ENCODE measurements at regions not wholly inside any gene's neighbourhood (a gene's known extent, or its start where the extent isn't known, plus 50 kb on each side); places are given as distances from the start of the nearest gene placed in this dataset.

GRCh38 chr3:34724916-34725499 is 914.3 kb upstream of the ARPP21 start:
- Mint-ChIP-seq H3K4me1 (ENCODE audit: low read depth) (no peaks in the 10 kb centered on the region), H3K27me3 (ENCODE audit: low read depth) (no peaks in the 10 kb centered on the region), H3K4me3 (no peak overlapping the region), H3K36me3 (ENCODE audit: insufficient read depth) (no peaks in the 10 kb centered on the region), H3K9me3 (peaks cover 15% of the 10 kb centered on the region)
- DNase-seq (no peak), ATAC-seq (no peak)

- no peaks in the 10 kb centered on the region for H3K4me1 Mint-ChIP-seq (ENCODE audit: low read depth)
- no peaks in the 10 kb centered on the region for H3K27me3 Mint-ChIP-seq (ENCODE audit: low read depth)
- no peak for DNase-seq
- no peak for ATAC-seq
- no peak overlapping the region for H3K4me3 Mint-ChIP-seq
- peaks cover 20% of the 10 kb centered on the region for H3K9me3 Mint-ChIP-seq
- H3K36me3 Mint-ChIP-seq (ENCODE audit: insufficient read depth), result no peaks in the 10 kb centered on the region
These were observed 913.6 kb upstream of the ARPP21 start for GRCh38 chr3:34725774-34726173.

- Mint-ChIP-seq H3K9me3 (peaks cover 20% of the 10 kb centered on the region), H3K36me3 (ENCODE audit: insufficient read depth) (no peaks in the 10 kb centered on the region)
- DNase-seq, result no peak
These were observed 911.6 kb upstream of the ARPP21 start for GRCh38 chr3:34727700-34728099.

GRCh38 chr3:34742151-34742550 is 897.2 kb upstream of the ARPP21 start:
- Mint-ChIP-seq H3K4me3 (no peak overlapping the region), H3K27me3 (ENCODE audit: low read depth) (no peaks in the 10 kb centered on the region), H3K4me1 (ENCODE audit: low read depth) (no peaks in the 10 kb centered on the region), H3K36me3 (ENCODE audit: insufficient read depth) (no peaks in the 10 kb centered on the region), H3K9me3 (peaks cover 10% of the 10 kb centered on the region)
- ATAC-seq, result no peak
- no peak for DNase-seq

More at GRCh38 chr3:34727700-34728099, 911.6 kb upstream of the ARPP21 start:
- H3K4me1 Mint-ChIP-seq (ENCODE audit: low read depth), result no peaks in the 10 kb centered on the region
- no peak for ATAC-seq
- H3K27me3 Mint-ChIP-seq (ENCODE audit: low read depth), result no peaks in the 10 kb centered on the region
- no peak overlapping the region for H3K4me3 Mint-ChIP-seq

- H3K36me3 Mint-ChIP-seq (ENCODE audit: insufficient read depth), result no peaks in the 10 kb centered on the region
- H3K27me3 Mint-ChIP-seq (ENCODE audit: low read depth), result no peaks in the 10 kb centered on the region
- H3K4me3 Mint-ChIP-seq, result no peak overlapping the region
- no peaks in the 10 kb centered on the region for H3K4me1 Mint-ChIP-seq (ENCODE audit: low read depth)
- H3K9me3 Mint-ChIP-seq, result peaks cover 10% of the 10 kb centered on the region
- ATAC-seq, result no peak
- no peak for DNase-seq
These were observed 880.6 kb upstream of the ARPP21 start for GRCh38 chr3:34758630-34759261.

GRCh38 chr3:34777386-34777785 is 861.9 kb upstream of the ARPP21 start:
- DNase-seq (no peak), ATAC-seq (no peak)
- Mint-ChIP-seq H3K36me3 (ENCODE audit: insufficient read depth) (no peaks in the 10 kb centered on the region), H3K9me3 (peaks cover 17% of the 10 kb centered on the region), H3K4me1 (ENCODE audit: low read depth) (no peaks in the 10 kb centered on the region), H3K27me3 (ENCODE audit: low read depth) (no peaks in the 10 kb centered on the region), H3K4me3 (no peak overlapping the region)

- no peak for DNase-seq
- H3K4me1 Mint-ChIP-seq (ENCODE audit: low read depth), result no peaks in the 10 kb centered on the region
- no peak for ATAC-seq
- peaks cover 11% of the 10 kb centered on the region for H3K9me3 Mint-ChIP-seq
- H3K36me3 Mint-ChIP-seq (ENCODE audit: insufficient read depth), result no peaks in the 10 kb centered on the region
- H3K4me3 Mint-ChIP-seq, result no peak overlapping the region
- no peaks in the 10 kb centered on the region for H3K27me3 Mint-ChIP-seq (ENCODE audit: low read depth)
These were observed 860.2 kb upstream of the ARPP21 start for GRCh38 chr3:34779092-34779491.

GRCh38 chr3:34780294-34780693 is 859.0 kb upstream of the ARPP21 start:
- Mint-ChIP-seq H3K4me1 (ENCODE audit: low read depth) (no peaks in the 10 kb centered on the region), H3K27me3 (ENCODE audit: low read depth) (no peaks in the 10 kb centered on the region), H3K36me3 (ENCODE audit: insufficient read depth) (no peaks in the 10 kb centered on the region), H3K9me3 (peaks cover 7% of the 10 kb centered on the region), H3K4me3 (no peak overlapping the region)
- DNase-seq, result no peak
- no peak for ATAC-seq

GRCh38 chr3:34780973-34781372 is 858.4 kb upstream of the ARPP21 start:
- no peak for ATAC-seq

GRCh38 chr3:34782871-34783270 is 856.5 kb upstream of the ARPP21 start:
- DNase-seq (no peak), ATAC-seq (no peak)
- Mint-ChIP-seq H3K9me3 (peaks cover 7% of the 10 kb centered on the region), H3K4me3 (no peak overlapping the region), H3K36me3 (ENCODE audit: insufficient read depth) (no peaks in the 10 kb centered on the region), H3K4me1 (ENCODE audit: low read depth) (no peaks in the 10 kb centered on the region), H3K27me3 (ENCODE audit: low read depth) (no peaks in the 10 kb centered on the region)

More at GRCh38 chr3:34780973-34781372, 858.4 kb upstream of the ARPP21 start:
- Mint-ChIP-seq H3K4me3 (no peak overlapping the region), H3K4me1 (ENCODE audit: low read depth) (no peaks in the 10 kb centered on the region), H3K27me3 (ENCODE audit: low read depth) (no peaks in the 10 kb centered on the region), H3K36me3 (ENCODE audit: insufficient read depth) (no peaks in the 10 kb centered on the region), H3K9me3 (peaks cover 7% of the 10 kb centered on the region)
- DNase-seq, result no peak

GRCh38 chr3:34783876-34784275 is 855.4 kb upstream of the ARPP21 start:
- DNase-seq, result no peak
- Mint-ChIP-seq H3K27me3 (ENCODE audit: low read depth) (no peaks in the 10 kb centered on the region), H3K9me3 (peaks cover 4% of the 10 kb centered on the region), H3K4me1 (ENCODE audit: low read depth) (no peaks in the 10 kb centered on the region), H3K36me3 (ENCODE audit: insufficient read depth) (no peaks in the 10 kb centered on the region), H3K4me3 (no peak overlapping the region)
- no peak for ATAC-seq

- H3K27me3 Mint-ChIP-seq (ENCODE audit: low read depth), result no peaks in the 10 kb centered on the region
- H3K36me3 Mint-ChIP-seq (ENCODE audit: insufficient read depth), result no peaks in the 10 kb centered on the region
- no peak overlapping the region for H3K4me3 Mint-ChIP-seq
- H3K9me3 Mint-ChIP-seq, result no peaks in the 10 kb centered on the region
- DNase-seq (no peak), ATAC-seq (no peak)
- no peaks in the 10 kb centered on the region for H3K4me1 Mint-ChIP-seq (ENCODE audit: low read depth)
These were observed 846.3 kb upstream of the ARPP21 start for GRCh38 chr3:34793057-34793456.

- DNase-seq (no peak), ATAC-seq (no peak)
- Mint-ChIP-seq H3K27me3 (ENCODE audit: low read depth) (no peaks in the 10 kb centered on the region), H3K4me3 (no peak overlapping the region), H3K36me3 (ENCODE audit: insufficient read depth) (no peaks in the 10 kb centered on the region), H3K4me1 (ENCODE audit: low read depth) (no peaks in the 10 kb centered on the region), H3K9me3 (peaks cover 7% of the 10 kb centered on the region)
These were observed 831.7 kb upstream of the ARPP21 start for GRCh38 chr3:34807611-34808010.

GRCh38 chr3:34808287-34808686 is 831.0 kb upstream of the ARPP21 start:
- Mint-ChIP-seq H3K4me3 (no peak overlapping the region), H3K36me3 (ENCODE audit: insufficient read depth) (no peaks in the 10 kb centered on the region), H3K9me3 (peaks cover 7% of the 10 kb centered on the region), H3K4me1 (ENCODE audit: low read depth) (no peaks in the 10 kb centered on the region), H3K27me3 (ENCODE audit: low read depth) (no peaks in the 10 kb centered on the region)
- DNase-seq, result no peak
- no peak for ATAC-seq

- no peaks in the 10 kb centered on the region for H3K27me3 Mint-ChIP-seq (ENCODE audit: low read depth)
- H3K36me3 Mint-ChIP-seq (ENCODE audit: insufficient read depth), result no peaks in the 10 kb centered on the region
- H3K9me3 Mint-ChIP-seq, result peaks cover 10% of the 10 kb centered on the region
- H3K4me1 Mint-ChIP-seq (ENCODE audit: low read depth), result no peaks in the 10 kb centered on the region
- DNase-seq, result no peak
- no peak for ATAC-seq
- no peak overlapping the region for H3K4me3 Mint-ChIP-seq
These were observed 810.5 kb upstream of the ARPP21 start for GRCh38 chr3:34828847-34829246.
